GM18511 (cell line): ENCODE measurements at regions not wholly inside any gene's neighbourhood (a gene's known extent, or its start where the extent isn't known, plus 50 kb on each side); places are given as distances from the start of the nearest gene placed in this dataset.

Experiments
- ATAC-seq: cut with Tn5 transposase; IDR thresholded peaks from one replicate; pipeline ENCODE4 v1.9.1; 2021; ENCODE audit warnings: mild to moderate bottlenecking, moderate library complexity; ENCODE audit not compliant: unreplicated experiment

DNA sequence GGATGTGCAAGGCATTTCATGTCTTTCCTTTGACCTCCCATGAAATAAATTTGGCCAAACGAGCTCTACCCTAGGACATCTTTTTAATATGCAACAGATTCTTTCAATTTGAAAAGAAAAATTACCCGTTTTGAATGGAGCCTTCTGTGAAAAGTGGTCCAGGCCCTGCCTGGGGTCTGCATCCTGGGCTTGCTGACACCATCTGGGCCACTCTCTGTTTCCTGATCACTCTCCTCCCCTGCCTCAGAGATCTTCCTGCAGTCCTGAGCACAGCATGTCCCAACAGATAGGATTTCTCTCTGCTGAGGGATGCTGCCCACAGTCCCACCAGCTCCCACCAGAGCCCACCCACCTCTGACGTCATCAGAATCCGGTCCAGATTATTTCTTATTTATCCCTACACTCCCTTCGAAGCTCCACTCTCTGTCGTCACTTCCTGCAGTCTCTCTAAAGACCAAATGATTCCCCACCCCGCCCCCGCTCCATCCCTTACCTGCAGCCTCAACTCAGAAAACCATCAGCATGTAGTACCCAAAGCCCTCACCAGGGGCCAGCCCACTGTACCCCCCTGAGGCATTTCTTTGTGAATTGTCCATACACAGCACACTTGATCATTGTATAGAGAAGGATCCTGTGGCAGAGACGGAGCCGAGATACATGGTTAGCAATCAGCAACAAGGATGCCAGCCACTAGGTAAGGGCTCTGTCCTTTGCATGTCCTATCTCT lies 192.1 kb upstream of the MGMT start:
- no peak for ATAC-seq

DNA sequence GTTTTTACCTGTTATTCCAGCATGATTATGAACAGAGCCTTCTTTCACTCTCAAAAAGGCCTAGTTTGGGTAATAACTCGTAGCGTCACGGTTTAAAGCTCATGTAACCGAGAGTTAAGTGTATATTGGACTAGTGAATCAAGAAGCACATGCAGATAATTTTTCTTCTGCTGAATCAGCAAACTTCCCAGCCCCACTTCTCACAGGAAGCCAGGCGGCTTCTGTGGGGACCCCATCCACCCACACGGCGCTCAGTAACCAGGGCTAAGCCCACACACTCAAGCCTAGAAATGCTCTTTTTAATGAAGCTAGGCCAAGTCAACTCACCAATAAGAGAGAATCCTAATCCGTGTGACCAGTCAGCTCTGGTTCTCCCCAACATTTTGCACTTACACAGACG lies 191.2 kb upstream of the MGMT start:
- ATAC-seq, result no peak

DNA sequence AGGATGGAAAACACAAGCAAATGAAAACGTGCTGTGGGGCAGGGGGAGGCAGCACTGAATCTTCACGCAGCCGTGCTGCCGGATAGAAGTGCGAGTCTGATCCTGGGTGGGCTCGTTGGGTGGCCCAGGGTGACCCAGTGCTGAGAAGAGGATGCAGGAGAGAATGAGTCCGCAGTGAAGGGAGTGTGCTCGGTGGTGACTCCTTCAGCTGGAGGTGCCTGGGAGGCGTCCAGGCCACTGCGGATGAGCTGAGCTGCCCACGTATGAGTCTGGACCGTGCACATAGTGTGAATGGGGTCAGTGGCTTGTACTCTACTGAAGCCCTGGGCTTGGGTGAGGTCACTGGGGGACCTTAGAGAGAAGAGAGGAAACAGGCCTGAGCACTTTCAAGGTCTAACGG lies 190.0 kb upstream of the MGMT start:
- no peak for ATAC-seq

DNA sequence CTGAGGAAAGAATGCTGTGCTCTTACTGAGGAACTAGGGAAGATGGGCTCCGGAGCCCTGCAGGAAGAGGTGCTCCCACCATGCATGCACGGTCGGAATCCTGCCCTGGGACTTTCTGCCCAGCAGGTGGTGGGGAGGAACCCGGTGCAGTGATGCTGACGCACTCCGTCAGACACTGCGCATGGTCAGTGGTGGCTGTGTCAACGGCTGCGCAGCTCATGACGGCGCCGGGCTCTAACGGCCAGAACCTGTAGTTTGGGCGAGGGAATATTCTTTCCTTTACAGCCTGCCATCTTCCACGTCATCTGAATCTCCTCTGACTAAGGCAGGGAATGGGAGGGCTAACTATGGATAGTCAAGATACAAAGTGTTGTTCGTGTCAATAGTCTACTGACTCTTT lies 189.2 kb upstream of the MGMT start:
- no peak for ATAC-seq

DNA sequence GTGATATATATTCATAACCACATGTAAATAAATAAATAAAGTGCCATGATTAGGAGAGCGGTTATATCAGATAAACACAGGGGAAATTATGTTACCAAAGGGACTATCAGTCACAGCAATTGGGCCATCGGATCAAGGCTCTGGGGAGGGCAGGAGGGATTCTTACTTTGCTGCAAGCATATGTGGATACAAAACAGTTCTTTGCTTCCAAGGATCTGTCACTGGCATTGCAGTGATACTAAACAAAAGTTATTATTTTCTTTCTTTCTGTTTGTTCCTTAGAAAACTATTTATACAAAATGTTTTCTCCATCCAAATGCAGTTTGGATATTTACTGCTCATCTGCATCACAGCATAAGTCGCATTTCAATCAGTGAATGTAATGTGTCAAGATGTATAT lies 188.4 kb upstream of the MGMT start:
- no peak for ATAC-seq

DNA sequence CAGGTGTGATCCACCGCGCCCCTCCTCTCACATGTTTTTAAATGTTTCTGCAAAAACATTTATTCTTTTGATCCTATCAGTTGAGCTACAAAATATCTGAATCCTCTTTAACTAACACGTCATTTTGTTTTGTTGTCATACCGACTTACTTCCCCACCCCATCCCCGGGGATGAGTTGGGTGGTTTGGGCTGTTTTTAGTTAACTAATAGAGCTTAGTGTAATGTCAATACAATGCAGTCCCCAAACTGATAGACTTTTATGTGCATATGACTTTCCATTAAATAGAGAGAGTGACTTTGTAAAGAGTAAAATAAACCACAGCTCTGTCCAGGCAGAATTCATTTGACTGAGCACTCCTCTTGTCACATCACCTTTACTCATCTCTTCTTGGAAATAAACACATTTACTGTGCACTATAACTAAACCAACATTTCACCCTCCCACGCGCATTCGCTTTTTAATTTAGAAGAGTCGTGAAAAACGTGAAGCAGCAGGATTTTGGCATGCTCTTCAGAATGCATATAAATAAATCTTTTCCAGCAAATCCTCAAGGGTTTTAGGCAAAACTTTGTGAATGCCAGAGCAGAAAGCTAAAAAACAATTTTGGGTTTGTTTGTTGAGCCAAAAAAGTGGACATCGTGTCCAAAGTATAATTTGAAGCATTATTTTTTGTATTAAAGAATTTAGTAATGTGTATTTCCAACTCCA lies 187.4 kb upstream of the MGMT start:
- no peak for ATAC-seq

DNA sequence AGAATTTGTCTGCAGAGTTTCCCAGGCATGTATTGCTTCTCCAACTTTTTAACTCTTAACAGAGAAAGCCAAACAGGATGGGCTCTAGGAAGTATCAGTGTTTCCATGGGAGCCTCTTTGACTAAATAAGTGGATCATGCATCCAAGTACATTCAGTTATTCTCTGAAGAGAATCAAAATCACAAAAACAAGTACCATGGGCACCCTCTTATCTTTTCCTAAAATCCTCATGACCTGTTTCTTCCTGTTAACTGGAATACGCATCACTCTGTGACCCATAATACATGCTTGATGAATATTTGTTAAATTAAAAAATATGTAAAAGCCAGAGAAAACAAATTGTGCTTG lies 186.9 kb upstream of the MGMT start:
- ATAC-seq, result no peak

DNA sequence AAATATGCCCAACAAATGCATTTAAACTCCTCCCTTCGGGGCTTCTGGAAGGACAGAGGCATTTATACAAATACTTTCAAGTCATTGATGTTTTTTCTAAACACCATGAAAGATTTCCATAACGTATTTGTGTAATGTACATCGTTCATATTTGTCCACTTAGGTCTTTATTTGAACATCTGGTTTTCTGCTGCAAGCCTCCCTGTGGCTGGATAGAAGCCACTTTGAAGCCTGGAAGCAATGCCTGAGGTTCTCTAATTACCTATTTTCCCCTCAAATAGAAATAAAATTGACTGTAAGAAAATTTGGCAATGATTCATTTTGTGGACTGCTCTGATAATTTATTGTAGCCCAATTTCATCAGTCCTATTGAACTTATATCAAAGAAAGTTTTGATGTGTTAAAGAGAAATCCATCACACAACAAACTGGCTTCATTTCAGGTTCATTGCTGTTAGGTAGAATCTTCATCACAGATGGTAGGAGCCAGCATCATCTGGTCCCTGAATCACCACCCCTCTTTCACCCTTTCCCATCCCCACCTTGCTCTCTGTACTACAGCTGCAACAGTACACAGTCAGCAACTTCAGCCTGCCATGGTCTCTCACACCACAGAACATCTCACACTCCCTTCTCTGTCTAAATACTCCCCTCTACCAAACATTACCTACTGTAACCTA lies 186.0 kb upstream of the MGMT start:
- no peak for ATAC-seq

DNA sequence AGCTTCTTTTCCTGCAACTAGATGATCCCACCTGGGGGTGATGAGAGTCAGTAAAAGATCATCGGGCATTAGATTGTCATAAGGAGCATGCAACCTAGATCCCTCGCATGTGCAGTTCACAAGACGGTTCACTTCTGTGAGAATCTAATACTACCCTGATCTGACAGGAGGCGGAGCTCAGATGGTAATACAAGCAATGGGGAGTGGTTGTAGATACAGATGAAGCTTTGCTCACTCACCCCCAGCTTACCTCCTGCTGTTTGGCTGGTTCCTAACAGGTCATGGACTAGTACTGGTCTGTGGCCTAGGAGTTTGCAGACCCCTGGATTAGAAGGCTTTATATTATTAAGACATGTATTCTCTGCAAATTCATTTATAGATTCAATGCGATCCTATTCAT lies 181.6 kb upstream of the MGMT start:
- ATAC-seq, result no peak

DNA sequence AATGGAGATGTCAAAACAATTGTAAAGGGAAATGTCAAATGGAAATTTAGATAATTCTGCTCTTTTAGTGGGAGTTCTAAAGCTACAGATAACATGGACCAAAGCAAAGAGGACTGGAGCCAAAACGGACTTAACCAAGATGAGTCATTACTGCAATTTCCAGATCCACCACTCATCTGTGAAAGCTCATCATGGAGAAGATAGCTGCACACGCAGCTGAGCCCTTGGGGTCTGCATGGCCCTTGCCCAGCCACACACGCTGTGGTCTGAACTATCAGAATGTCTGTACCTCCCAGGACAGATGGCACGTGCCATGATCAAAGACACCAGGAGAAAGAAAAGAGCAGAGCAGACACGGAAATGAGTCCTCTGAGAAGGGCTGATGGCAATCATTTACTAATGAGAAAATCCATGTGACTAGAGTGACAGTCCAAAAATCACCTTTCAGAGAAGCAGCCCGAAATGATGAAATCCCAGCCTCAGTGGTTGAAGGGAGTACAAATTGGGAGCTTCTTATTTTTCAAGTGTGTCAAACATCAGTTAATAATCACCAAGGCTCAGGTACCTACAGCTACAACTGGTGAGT lies 177.9 kb upstream of the MGMT start:
- no peak for ATAC-seq

DNA sequence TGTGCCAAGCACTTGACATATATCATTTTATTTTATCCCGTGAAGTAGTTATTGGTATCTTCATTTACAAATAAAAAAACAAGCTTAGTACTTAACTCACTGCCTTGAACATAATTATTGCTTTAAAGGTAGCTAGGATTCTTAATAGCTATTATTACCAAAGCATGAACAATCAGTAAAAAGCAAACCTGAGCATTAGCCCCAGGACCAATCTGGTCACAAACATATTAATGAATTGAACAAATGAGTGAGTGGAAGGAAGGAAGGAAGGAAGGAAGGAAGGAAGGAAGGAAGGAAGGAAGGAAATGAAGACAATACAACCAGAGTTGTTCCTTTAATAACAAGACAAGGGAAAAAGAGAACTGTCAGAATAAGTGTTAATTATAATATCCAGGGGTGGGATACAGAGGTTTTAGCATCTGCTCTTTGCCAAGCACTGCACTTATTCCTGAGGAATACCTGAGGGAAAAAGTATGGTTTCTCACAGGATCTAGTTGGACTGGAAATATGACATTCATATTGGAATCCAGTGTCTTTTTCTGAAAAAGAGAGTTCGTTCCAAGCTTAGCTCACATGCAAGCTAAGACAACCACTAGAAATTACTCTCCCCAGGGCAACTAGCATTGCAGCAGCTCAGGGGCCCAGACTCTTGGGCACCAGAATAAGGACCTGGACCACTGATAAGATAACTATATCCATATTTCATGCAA lies 172.9 kb upstream of the MGMT start:
- ATAC-seq, result no peak

DNA sequence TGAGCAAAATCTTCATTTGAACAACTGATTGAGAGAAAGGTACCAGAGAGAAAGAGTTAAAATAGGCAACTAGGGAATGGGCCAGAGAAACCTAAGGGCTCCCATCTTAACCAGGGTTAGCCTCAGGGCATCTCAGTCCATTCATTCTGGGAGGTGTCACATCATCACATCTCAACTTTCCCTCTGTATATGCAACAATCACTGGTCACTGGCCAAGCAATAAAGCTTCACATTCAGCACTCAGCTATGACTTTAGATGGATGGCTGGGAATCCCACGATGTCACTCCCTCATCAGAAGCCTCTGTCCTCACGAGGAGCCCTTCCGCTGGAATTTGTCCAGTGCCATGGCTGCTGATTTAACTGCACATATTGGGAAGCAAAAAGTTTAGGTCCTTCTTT lies 172.1 kb upstream of the MGMT start:
- ATAC-seq, result no peak

DNA sequence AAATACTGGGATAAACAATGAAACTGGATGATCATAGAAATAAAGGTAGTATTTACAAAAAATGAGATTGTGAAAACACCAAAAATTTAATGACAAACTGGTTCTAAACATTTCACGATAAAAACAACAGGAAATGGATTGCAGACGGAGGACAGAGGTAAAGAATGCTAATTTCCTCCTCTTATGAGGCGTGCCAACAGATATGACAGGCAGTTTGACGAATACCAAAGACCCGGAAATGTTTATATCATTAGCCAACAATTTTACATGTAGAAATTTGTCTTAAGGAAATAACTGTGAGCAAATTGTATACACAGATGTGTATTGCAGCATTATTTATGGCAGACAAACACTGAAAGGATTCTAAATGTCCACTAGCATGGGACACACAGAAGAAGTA lies 162.0 kb upstream of the MGMT start:
- no peak for ATAC-seq

DNA sequence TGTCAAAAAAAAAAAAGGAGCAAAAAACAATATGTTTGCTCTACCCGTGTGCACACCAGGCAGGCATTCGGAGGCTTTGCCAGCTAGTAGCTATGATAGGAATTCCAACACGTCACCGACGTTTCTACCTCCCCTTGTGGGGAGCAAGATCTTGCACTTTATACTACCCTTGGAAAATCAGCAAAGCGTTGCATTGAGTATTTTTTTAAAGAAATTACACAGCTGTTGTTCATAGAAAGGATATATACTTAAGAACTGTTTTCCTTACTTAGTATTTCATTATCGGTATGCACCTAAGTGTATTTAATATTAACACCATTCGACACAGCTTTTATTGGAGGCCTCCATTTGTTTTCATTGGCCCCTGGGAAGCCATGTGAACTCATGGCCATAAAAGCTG lies 159.9 kb upstream of the MGMT start:
- no peak for ATAC-seq

DNA sequence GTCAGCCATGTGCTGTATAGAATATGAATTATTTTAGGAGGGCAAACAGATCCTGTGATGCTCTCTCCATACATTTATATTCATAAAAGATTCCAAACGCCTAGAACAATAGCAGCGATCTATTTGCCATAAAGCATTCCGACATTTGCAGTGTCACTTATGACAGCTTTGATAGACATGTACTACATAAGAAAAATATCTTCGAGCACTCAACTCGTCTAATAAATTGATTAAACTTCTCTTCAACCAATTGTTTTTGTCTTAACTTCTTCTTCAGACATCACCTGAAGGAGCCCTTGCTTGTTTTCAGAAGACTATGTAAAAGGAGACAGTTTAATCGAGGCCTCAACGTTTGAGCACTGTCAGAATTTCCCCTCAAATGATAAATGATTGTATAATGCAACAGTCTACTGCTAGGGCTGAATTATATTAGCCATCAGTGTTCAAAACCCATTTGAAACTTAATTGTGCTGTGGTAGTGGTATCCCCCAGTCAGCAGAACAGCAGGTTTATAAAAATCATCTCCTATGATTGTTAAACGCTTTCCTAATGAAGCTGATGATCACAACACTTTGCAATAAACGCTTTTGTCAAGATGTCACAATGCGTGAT lies 158.0 kb upstream of the MGMT start:
- ATAC-seq, result no peak

DNA sequence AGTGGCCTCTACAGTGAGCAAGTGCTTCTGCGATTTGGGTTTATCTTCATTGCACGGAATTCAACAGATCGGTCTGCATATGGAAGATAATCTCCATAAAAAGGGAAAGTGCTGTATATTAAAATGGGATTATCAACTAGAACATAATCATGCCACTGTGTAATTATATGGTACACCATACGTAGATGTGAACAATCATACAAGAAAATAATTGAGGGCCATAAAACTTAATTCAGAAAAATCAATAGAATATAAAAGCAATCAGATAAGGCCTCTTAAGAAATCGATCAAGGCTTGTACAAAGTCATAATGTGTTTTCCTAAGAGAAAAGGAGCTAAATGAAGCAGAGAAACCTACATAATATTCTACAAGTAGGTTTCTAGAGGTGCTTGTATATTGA lies 157.5 kb upstream of the MGMT start:
- no peak for ATAC-seq

DNA sequence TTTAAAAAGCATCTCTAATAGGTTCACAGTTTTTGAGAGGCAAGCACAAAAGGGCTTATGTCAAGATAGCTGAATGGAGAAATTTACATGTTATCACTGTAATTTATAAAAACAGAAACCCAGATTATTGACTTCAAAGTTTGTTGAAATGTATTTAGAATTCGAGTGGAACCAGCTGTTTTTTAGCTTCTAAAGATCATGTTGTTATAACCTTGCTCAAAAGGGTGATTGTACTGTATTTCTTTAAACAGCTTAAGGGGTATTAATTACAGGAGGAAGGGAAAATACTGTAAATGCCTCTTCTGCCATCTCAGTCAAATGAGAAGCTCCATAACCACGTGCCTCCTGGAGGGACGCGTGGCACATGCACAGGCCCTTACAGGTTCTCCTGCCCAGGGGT lies 156.2 kb upstream of the MGMT start:
- ATAC-seq, result no peak

DNA sequence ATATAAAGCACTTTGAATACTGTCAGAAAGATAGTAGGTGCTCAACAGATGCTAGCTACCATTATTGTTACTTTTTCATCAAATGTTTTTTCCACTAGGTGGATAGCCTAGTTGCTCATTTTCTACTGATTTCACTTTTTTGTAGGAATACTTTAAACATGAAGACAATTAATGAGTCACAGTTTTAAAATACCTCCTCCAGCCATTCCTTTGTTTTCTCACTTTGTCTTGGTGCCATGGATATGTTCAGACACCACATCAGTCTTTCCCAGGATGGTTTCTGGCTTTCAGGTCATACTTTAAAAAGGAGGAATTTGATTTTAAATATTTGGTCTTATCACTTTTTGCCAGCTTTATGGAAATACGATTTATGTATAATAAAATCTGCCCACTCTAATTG lies 147.1 kb upstream of the MGMT start:
- ATAC-seq, result no peak

DNA sequence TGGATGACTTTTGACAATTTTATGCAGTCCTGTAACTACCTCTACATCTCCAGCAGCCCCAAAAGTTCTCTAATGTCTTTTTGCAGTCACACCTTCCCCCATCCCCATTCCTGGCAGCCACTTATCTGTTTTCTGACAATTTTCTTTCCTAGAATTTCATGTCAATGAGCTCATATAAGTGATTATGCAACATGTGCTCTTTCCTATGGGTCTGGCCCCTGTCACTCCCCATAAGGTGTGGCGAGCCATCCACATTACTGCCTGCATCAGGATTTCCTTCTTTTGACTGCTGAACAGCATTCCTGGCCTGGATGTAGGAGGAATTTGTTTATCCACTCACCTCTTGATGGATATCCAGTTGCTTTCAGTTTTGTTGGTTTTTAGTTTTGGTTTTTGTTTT lies 146.7 kb upstream of the MGMT start:
- no peak for ATAC-seq

DNA sequence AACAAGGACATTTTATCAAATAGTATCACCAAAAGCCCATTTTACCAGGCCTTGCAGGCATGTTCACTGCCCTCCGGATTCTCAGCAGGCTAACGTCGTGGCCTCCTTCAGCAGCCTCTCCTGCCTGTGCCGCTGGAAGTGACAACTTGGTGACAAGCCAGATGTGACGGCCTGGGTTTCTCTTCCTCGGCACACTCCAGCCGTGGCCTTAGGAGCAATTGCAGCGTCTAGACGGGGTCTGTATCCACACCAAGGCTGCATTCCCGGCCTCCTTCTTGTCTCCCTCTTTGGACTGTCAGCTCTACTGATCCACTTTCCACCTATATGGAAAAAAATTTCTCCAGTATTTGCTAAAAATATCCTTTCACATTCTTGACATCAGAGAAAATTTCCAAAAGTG lies 145.3 kb upstream of the MGMT start:
- no peak for ATAC-seq
